Choroid plexus epithelial cell (primary cell): ENCODE measurements at regions not wholly inside any gene's neighbourhood (a gene's known extent, or its start where the extent isn't known, plus 50 kb on each side); places are given as distances from the start of the nearest gene placed in this dataset.

Experiments used
- DNase-seq: peaks from one replicate; pipeline ENCODE4 v3.0.0-alpha.2; 2010; ENCODE audit warnings: low read depth
- H3K4me3 ChIP-seq: 2 replicates; pipeline ENCODE4 v1.5.1; 2011; ENCODE audit warnings: low read depth, mild to moderate bottlenecking, control low read depth, low read length, moderate library complexity
- CTCF ChIP-seq: conservative IDR thresholded peaks from 2 replicates; pipeline ENCODE4 v1.5.1; 2011; ENCODE audit warnings: low read depth, mild to moderate bottlenecking, control low read depth, inconsistent platforms, low read length, moderate library complexity

GRCh38 chr20:6480328-6481200 is 286.9 kb upstream of the BMP2 start:
- no peak overlapping the region for H3K4me3 ChIP-seq
- no peak for TF ChIP-seq CTCF
- no peak for DNase-seq

DNA sequence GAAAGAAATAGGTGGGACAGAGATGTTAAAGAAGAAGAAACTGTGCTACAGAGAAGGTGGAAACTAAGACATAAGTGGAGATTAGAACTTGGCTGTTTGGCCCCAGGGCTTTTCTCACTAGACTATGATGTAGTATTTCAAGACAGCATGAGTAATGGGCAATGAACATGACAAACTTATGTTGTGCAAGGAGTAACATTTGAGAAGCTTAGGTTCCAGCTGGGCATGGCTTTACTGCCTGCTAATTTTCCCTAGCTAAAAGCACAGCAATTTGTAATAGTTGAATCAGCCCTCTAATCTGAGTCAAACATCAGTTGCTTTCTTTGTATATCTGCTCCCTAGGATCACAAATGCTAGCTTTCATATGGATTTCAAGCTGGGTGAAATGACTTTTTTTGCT is 294.3 kb upstream of the BMP2 start:
- peak; percentile 58 for DNase-seq
- TF ChIP-seq CTCF, result no peak
- no peak overlapping the region for H3K4me3 ChIP-seq

GRCh38 chr20:6471871-6472270 is 295.6 kb upstream of the BMP2 start:
- no peak for DNase-seq
- H3K4me3 ChIP-seq, result no peak overlapping the region
- no peak for TF ChIP-seq CTCF

- no peak for DNase-seq
- no peak for TF ChIP-seq CTCF
- H3K4me3 ChIP-seq, result no peak overlapping the region
These were observed 296.3 kb upstream of the BMP2 start for GRCh38 chr20:6471110-6471647.

- no peak for DNase-seq
- H3K4me3 ChIP-seq, result no peak overlapping the region
- TF ChIP-seq CTCF, result no peak
These were observed 297.8 kb upstream of the BMP2 start for GRCh38 chr20:6469695-6470094.

- no peak overlapping the region for H3K4me3 ChIP-seq
- no peak for DNase-seq
- TF ChIP-seq CTCF, result no peak
These were observed 298.9 kb upstream of the BMP2 start for GRCh38 chr20:6468423-6469116.
